ENCODE measurements at regions not wholly inside any gene's neighbourhood (a gene's known extent, or its start where the extent isn't known, plus 50 kb on each side); places are given as distances from the start of the nearest gene placed in this dataset.

DNA sequence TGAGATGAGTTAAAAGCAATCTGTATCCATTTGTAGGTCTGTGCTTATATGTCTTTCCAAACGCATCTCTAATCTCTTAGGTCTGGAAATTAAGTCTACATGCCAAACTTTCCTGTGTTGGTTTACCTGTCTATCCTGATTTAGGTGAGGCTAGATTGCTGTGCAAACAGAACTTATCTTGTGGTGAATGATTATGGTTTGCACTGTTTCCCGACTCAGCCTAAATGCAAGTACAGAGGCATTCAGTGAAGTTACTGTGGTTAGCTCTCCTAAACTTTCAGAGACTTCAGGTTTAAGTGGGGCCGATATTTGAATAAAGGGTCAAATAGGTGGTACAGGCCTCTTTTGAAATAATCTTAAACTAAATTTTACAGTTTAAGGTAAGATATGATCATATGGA, 103.5 kb downstream of the ICOS start:
- no peak for DNase-seq (ENCODE audit: extremely low read depth in 1 of 11, low read depth in 9 of 11, low spot score in 4 of 11)

DNA sequence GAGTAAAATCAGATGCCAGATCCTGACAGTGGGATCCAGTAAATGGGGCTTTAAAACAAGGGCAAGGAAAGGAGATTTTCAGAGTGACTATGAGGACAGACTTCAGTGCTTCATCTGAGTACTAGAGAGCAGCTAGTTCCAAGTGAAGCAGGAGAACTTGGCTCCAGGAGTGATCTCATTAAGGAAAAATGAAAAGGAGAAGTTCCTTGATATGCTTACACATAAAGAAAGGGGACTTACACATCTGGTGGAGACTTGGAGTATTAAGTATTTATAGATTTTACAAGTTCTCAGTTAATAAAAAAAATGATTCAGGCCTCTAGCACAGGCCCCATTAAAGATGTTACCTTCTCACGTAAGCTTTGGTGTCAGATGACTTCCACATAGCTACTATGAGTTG, 105.8 kb downstream of the ICOS start:
- DNase-seq (ENCODE audit: extremely low read depth in 1 of 11, low read depth in 9 of 11, low spot score in 4 of 11): no peak

DNA sequence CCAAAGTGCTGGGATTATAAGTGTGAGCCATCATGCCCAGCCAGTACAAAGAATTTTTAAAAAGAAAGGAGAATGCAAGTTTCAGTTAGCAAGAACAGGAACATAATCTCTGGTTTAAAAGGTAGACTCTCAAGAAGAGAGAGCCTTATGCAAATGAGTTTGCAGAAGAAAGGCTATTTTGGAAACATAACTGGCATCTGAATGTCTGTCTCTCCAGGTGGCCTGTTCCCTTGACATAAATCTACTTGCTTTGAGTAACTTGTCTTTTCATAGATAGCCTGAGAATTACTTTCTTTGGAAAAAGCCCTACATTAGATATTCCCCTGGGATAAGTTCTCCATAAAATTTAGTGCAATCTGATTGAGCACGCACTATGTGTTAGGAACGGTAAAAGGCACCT, 109.6 kb downstream of the ICOS start:
- no peak for DNase-seq (ENCODE audit: extremely low read depth in 1 of 11, low read depth in 9 of 11, low spot score in 4 of 11)

DNA sequence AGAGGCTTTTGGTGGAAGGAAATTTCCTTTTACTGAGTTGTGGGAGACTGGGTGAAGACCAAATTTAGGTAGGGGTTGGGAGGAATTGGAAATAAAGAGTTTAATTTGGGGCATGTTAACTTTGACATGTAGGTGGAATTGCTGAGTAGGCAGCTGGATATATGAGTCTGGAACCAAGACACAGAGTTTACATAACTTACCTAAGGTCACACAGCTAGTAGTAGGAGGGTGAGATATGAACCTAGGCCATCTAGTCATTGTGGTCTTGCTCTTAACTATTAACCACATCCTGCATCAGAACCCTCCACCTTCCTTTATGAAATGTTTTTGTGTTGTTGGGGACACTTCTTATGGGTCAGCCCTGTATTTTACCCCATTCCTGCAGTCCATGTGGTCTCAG, 113.1 kb downstream of the ICOS start:
- no peak for DNase-seq (ENCODE audit: extremely low read depth in 1 of 11, low read depth in 9 of 11, low spot score in 4 of 11)

DNA sequence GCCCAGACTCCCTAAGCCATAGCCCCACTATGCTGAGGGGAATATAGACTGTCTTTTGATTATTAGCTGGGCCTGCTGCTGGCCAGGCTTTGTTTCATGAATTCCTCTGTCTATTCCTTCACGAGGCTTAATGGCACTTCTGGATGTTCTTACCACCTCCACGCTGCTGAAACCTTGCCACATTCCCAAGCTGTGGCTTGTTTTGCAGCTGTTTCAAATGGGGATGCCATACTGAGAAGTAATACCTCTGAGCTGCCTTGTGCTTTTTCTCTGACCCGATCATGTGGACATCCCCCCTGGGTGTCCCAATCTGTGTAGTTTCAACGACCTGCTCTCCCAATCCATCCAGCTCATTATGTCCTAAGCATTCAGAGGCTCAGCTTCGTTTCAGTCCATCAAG, 114.1 kb downstream of the ICOS start:
- no peak for DNase-seq (ENCODE audit: extremely low read depth in 1 of 11, low read depth in 9 of 11, low spot score in 4 of 11)

DNA sequence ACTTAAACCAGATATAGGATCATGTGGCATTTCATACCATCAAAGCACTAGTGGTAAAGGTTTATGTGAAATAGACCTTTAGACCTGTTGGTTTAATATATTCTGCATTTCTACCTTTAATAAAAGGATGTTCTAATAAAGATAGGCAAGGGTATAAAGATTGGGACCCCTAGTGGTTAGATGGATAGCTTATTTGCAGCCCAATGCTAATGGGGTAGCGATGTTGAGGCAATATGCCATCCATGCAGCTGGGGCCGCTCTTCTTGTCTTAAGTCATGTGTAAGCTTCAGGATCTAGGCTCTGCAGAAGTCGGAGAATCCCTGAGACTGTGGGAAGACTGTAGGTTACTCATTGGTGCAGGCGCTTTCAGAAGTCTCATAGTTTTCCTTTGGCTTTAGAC, 114.9 kb downstream of the ICOS start:
- no peak for DNase-seq (ENCODE audit: extremely low read depth in 1 of 11, low read depth in 9 of 11, low spot score in 4 of 11)

DNA sequence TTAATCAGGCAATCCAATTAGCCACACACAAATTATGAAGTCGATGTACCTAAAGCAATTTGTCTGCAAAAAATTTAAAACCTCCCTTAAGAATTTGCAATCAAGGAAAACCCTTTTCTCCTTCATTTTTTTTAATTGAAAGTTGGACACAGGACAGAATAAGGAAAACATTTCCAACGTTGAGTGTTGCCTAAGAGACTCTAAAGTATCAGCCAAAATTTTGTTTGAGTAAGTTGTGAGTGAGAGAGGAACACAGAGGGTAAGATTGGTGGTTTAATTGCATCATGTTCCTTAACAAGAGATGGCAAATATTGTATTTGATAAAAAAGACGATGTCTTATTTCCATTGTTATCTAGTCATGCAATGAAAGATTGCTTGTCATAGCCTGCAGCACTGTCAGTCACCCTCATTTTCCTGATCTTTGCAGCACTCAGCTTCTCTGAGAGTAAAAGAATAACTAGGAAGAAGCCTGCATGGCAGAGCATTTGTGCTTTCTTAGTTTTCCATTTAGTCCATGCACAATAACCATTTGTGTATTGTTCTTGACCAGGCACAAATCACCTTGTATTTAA, 115.5 kb downstream of the ICOS start:
- DNase-seq (ENCODE audit: extremely low read depth in 1 of 11, low read depth in 9 of 11, low spot score in 4 of 11): no peak

DNA sequence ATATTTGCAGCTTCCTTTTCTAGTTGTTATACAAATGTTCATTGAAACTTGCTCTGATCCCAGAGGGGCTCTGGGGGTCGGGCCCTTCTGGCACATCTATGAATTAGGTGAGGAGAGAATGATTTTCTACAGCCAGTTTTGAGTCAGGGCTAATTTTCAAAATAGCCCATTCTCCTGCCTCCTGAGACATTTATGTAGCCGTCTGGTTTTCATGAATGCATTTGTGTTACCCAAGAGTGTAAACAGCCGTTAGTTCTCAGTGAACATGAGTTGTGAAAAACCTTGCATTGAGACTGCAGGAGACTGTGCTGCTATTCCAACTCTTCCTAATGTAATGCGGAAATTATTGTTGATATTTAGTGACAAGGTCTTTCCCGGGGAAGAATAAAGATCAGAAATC, 122.5 kb downstream of the ICOS start:
- DNase-seq (ENCODE audit: extremely low read depth in 1 of 11, low read depth in 9 of 11, low spot score in 4 of 11): no peak

DNA sequence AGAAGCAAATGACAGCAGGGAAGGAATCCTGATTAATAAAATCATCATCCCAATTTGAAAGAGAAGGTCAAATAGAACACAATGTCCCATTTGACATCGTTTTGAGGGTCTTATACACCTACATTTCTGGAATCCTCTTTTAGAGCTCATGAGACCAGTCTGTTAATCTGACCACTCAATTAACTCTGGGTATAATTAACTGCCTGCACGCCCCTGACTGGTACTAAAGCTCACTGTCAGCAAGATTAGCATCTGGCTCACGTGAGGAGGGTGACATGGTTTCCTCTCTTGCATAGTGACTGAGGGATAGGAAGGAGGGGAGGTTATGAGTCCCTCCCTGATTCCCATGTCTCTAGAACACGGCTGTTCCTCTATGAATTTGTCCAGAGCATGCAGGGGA, 124.3 kb downstream of the ICOS start:
- peak in 1 of 11 donors; percentile 9 for DNase-seq (ENCODE audit: extremely low read depth in 1 of 11, low read depth in 9 of 11, low spot score in 4 of 11)

DNA sequence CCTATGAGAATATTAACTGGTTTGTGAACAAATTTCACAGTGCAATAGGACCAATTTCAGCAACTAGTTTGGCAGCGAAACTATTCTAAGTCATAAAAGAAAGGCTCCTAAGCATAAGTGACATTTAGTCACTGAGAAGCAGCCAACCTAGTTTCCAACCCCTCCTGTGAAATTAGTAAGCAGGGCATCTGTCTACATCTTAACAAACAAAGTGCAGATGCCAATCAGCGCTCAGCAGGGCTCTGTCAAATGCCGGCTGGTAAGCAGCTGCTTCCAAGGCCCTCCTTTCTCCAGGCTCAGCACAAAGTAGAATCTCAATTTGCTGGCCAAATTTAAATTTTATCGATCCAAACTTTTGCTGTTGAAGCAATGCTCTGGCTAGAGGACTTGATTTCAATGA, 124.7 kb downstream of the ICOS start:
- no peak for DNase-seq (ENCODE audit: extremely low read depth in 1 of 11, low read depth in 9 of 11, low spot score in 4 of 11)

DNA sequence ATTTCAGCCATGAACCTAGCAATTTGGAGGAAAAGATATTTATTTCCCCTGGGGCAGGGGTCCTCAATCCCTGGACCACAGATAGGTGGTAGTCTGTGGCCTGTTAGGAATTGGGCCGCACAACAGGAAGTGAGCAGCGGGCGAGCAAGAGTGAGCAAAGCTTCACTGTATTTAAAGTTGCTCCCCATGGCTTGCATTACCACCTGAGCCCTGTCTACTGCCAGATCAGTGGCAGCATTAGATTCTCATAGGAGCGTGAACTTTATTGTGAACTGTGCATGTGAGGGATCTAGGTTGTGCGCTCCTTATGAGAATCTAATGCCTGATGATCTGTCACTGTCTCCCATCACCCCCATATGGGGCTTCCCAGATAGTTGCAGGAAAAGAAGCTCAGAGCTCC, 127.6 kb downstream of the ICOS start:
- DNase-seq (ENCODE audit: extremely low read depth in 1 of 11, low read depth in 9 of 11, low spot score in 4 of 11): no peak

DNA sequence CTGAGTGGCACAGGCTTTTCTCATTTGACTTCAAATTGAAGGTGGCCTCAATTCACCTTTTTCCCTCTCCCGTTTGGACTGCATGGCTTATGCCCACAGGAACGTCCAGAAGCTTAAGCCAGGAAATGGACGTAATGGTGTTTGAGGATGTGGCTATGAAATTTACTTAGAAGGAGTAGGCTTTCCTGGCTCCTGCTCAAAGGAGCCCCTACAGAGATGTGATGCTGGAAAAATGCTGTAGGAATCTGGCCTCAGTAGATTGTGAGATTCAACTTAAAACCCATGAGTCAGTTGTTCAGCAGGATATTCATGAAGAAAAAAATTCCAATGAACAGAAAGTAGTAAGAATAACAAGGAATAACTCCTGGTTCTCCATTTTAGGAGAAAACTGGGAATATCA, 129.0 kb downstream of the ICOS start:
- no peak for DNase-seq (ENCODE audit: extremely low read depth in 1 of 11, low read depth in 9 of 11, low spot score in 4 of 11)

DNA sequence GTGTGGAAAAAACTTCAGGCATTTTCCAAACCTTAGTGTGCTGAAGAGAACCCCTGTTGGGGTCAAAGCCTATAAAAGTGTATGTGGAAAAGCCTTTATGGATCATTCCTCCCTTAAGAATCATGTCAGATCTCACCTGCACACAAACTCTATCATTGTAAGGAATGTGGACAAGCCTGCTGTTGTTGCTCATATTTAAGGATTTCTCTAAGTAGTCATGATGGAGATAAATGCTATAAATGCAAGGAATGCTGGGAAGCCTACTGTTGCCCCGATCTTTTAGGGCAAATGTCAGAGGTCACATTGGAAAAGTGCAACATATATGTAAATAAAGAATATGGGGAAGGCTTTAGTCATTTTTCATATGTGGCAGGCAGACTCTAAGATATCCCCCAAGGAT, 129.5 kb downstream of the ICOS start:
- DNase-seq (ENCODE audit: extremely low read depth in 1 of 11, low read depth in 9 of 11, low spot score in 4 of 11): no peak

DNA sequence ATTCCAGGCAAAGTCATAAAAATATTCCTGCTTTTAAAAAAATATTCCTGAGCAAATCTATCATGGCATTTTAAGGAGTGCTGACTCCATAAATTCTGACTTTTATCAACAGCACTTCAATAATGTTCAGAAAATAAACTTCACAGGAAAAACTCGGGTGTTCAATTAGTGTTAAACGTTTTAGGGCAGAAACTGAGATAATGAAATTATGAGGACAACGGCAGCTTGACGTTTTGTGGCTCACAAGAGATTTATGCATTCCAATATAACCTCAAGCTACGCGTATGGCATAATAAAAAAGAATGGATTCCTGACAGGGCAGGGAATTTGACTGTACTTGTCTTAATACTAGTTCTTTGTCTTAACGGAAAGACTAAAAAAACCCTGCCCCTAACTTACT, 133.2 kb downstream of the ICOS start:
- no peak for DNase-seq (ENCODE audit: extremely low read depth in 1 of 11, low read depth in 9 of 11, low spot score in 4 of 11)

DNA sequence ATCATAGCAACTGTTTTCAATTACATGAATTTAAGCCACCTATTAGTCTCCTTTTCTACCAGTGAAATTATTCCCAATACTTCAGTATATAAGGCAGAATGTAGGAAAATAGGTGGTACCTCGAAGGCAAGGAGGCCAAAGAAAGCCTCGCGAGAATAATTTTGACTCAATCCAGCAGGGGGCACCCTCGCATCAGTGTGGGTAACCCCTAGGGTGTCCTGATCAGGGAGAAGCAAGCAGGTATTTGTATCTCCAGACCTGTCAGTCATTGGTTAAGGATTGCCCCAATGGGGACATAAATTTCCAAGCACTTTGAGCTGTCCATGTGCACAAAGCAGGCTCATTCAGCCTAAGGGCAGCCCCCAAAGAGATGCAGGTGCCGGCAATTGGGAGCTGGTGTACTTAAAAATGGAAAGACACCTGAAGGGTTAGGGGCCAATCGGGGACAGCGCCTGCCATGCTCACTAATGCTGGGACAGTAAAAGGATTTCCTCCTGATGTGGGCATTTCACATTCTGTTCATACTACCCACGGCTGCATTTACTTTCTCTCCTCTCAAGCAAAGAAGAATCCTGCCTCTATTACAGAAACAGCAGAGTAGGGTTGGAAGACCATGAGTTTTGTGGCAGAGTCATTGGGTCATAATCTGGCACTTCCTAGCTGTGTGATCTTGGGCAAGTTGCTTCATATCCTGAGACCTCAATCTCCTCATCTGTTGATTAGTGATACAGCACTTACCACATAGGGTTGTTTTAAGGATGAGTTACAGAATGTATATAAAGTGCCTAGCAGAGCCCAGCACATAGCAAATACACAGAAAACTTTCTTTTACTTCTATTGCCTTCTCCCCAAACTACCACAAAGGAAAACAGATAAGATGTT, 136.1 kb downstream of the ICOS start:
- DNase-seq (ENCODE audit: extremely low read depth in 1 of 11, low read depth in 9 of 11, low spot score in 4 of 11): peak in 3 of 11 donors; percentile 1 to 12 (median 9)

DNA sequence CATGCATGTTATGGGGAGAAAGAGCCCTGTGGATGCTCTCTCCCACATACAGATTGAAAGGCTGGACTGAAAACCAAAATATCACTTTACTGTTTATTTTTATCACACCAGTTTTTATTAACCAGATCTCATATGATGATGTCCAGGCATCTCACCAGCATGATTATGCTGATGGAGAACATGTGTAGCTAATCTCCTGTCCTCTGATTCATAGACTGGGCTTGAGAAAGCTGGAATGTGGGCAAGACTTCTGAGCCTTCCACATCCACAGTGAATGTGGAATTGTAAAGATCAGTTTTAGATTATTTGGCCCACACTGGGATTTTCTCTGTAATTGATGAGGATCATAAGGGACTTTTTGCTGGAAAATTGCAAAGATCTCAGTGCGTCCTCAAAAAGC, 137.9 kb downstream of the ICOS start:
- DNase-seq (ENCODE audit: extremely low read depth in 1 of 11, low read depth in 9 of 11, low spot score in 4 of 11): no peak

DNA sequence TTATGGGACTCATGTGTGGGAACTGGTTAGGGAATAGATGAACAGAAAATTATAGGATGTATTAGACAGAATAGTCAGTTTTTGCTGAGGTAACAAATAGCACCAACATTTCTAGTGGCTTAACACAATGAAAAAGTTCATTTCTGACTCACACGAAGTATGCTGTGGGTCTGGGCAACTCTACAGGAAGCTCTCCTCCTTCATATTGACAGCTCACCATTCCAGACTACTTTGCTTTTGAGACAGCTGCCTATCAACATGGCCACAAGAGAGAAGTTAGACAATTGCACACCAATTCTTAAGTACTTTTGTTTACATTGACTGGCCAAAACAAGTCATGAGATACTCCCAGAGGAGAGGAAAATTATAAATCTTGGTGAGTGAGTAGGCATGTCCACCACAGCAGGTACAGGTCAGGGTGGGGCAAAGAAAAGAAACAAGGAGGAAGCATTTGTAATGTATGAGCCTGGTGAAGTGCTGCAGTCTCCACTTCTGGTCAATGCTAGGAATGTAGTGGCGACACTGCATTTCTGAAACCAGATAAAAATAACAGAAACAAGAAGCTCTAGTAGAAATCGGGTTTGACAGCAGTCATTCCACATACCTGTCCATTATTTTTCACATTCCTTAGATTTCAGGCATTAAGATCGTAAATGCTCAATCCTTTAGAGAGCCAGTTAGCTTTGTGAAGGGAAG, 141.6 kb downstream of the ICOS start:
- no peak for DNase-seq (ENCODE audit: extremely low read depth in 1 of 11, low read depth in 9 of 11, low spot score in 4 of 11)

DNA sequence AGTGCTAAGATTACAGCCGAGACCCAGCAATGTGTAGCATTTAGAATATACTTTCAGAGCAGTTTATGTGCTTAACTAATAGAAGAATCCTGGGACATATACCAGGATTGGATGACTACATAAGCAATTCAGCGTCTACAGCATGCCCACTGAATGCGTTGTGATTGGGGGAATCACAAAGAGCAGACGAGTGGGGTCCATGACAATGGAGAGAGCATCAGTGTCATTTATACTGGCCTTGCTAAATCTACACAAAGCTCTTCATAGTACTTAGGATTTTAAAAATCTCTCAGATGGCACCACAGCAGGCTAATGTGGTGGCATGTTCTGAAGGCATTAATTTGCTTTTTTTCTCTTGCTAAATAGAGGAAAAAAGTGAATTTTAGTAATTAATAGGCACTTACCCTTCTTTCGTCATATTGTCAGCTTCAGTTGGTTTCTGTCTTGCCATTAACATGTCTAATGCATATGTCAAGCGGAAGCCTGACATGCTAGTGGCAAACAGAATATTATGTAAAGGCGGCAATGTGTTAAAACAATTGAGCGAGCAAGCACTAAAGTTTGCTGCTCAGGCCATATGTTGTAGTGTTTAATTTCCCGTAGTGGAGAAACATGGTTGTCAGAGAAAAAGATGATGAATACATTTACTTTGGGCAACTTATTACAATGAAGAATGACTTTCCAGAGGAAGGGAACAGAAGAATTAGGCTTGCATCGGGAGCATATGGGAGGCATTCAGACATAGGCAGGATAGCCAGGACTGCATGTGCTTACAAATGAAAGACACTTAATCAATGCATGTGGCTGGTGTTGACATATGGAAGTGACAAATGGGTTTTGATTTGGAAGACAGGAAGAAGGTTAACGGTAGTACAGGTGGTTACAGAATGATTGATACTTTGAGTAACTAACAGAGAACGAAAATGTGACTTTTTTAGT, 145.2 kb downstream of the ICOS start:
- peak in 2 of 11 donors; percentile 2 to 3 for DNase-seq (ENCODE audit: extremely low read depth in 1 of 11, low read depth in 9 of 11, low spot score in 4 of 11)

DNA sequence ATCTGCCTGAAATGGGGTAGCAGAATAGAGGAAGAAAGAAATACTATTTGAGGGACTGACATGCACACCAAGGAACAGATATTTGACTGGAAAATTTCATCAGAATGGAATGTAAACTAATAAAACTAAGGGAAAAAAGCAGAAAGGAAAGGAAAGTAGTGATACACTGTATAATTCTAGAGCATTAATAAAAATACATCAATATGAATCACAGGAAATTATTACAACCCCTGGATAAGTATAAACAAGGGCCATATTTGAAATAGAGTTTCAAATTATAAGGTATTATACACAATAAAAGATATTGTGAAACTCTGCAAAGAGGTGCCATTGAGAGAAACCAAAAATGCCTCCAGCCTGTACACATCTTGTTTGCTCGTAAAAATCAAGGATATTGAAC, 149.6 kb downstream of the ICOS start:
- DNase-seq (ENCODE audit: extremely low read depth in 1 of 11, low read depth in 9 of 11, low spot score in 4 of 11): no peak

Measured in renal cortex interstitium (tissue), 11 donors.